SK-N-SH (cell line): ENCODE measurements at regions not wholly inside any gene's neighbourhood (a gene's known extent, or its start where the extent isn't known, plus 50 kb on each side); places are given as distances from the start of the nearest gene placed in this dataset.

Experiments used
- CTCF ChIA-PET: fragments of 300-600, 350-600 bp; formaldehyde crosslinking; extraction: SDS; loops from one replicate; lab custom pipeline; 2021; lab: Yijun Ruan, JAX
- POLR2A ChIA-PET: fragments of 350-600 bp; sonication (Branson Sonifier 250); formaldehyde crosslinking; extraction: SDS; loops from one replicate; lab custom pipeline; 2020; ENCODE audit warnings: antibody characterized with exemption, inconsistent platforms; lab: Yijun Ruan, JAX
- DNase-seq: peaks from one replicate; pipeline ENCODE4 v3.0.0; 2012
- H2AFZ ChIP-seq: fragments of 200-600 bp; sonication (generic); 2 replicates; pipeline ENCODE4 v1.8.1; 2016; ENCODE audit warnings: antibody characterized with exemption, mild to moderate bottlenecking, low read depth
- H3F3A ChIP-seq: fragments of 200-600 bp; sonication (generic); replicated peaks from 2 replicates; pipeline ENCODE3; 2016; ENCODE audit warnings: antibody characterized with exemption, mild to moderate bottlenecking; ENCODE audit not compliant: insufficient read depth
- H3K27ac ChIP-seq, 2 experiments: fragments of 200-500 bp in 1 of 2; fragments of 200-600 bp in 1 of 2; sonication (Bioruptor generic) in 1 of 2; sonication (generic), shearing (Covaris generic) in 1 of 2; 2 replicates each; pipeline versions ENCODE4 v1.5.1 to v1.6.1; 2014 to 2016; ENCODE audit warnings: low read depth in 2 of 2, inconsistent platforms in 1 of 2, low read length in 1 of 2, mild to moderate bottlenecking in 1 of 2, mixed read lengths in 1 of 2
- H3K27me3 ChIP-seq: fragments of 200-600 bp; sonication (generic), shearing (Covaris generic); 2 replicates; pipeline ENCODE4 v1.6.1; 2016; ENCODE audit warnings: mixed run types; ENCODE audit not compliant: insufficient read depth
- H3K36me3 ChIP-seq, 2 experiments: fragments of 200-500 bp in 1 of 2; fragments of 200-600 bp in 1 of 2; sonication (Bioruptor generic) in 1 of 2; sonication (generic) in 1 of 2; replicated peaks in 1 of 2; 2 replicates each; pipeline versions ENCODE3 to v1.5.1; 2014 to 2016; ENCODE audit warnings: low read length in 1 of 2, mild to moderate bottlenecking in 1 of 2; ENCODE audit not compliant: insufficient read depth in 2 of 2, control insufficient read depth in 1 of 2
- H3K4me1 ChIP-seq, 2 experiments: fragments of 200-500 bp in 1 of 2; fragments of 200-600 bp in 1 of 2; sonication (Bioruptor generic) in 1 of 2; sonication (generic), shearing (Covaris generic) in 1 of 2; 2 replicates each; pipeline versions ENCODE4 v1.5.1 to v1.6.1; 2014 to 2016; ENCODE audit warnings: low read depth in 1 of 2, low read length in 1 of 2, mixed run types in 1 of 2; ENCODE audit not compliant: insufficient read depth in 2 of 2, control insufficient read depth in 1 of 2
- H3K4me2 ChIP-seq: fragments of 200-600 bp; sonication (generic), shearing (Covaris generic); 2 replicates; pipeline ENCODE4 v1.6.1; 2017; ENCODE audit warnings: mixed run types
- H3K4me3 ChIP-seq, 2 experiments: fragments of 200-500 bp in 1 of 2; fragments of 200-600 bp in 1 of 2; sonication (Bioruptor generic) in 1 of 2; sonication (generic), shearing (Covaris generic) in 1 of 2; 2 replicates each; pipeline versions ENCODE4 v1.5.1 to v1.8.1; 2014 to 2016; ENCODE audit warnings: low read depth in 2 of 2, inconsistent platforms in 1 of 2, low read length in 1 of 2, mild to moderate bottlenecking in 1 of 2, mixed read lengths in 1 of 2, moderate library complexity in 1 of 2
- H3K79me2 ChIP-seq: fragments of 200-600 bp; sonication (generic); 2 replicates; pipeline ENCODE4 v1.8.1; 2017; ENCODE audit warnings: mild to moderate bottlenecking; ENCODE audit not compliant: insufficient read depth
- H3K9ac ChIP-seq: fragments of 200-600 bp; sonication (generic); 2 replicates; pipeline ENCODE4 v1.6.1; 2017; ENCODE audit warnings: mixed run types
- H3K9me2 ChIP-seq: fragments of 200-600 bp; sonication (generic); 2 replicates; pipeline ENCODE4 v1.6.1; 2017; ENCODE audit warnings: mixed run types
- H3K9me3 ChIP-seq: fragments of 200-600 bp; sonication (generic); 2 replicates; pipeline ENCODE4 v1.6.1; 2017; ENCODE audit warnings: mixed run types, mild to moderate bottlenecking, moderate library complexity
- H4K20me1 ChIP-seq: fragments of 200-600 bp; sonication (generic); 2 replicates; pipeline ENCODE4 v1.6.1; 2017; ENCODE audit warnings: mild to moderate bottlenecking, mixed run types; ENCODE audit not compliant: insufficient read depth
- CHD2 ChIP-seq: fragments of 150-350 bp; IDR thresholded peaks from 2 replicates; pipeline ENCODE4 v1.6.1; 2018; ENCODE audit warnings: low read length; ENCODE audit not compliant: partially characterized antibody
- FOSL2 ChIP-seq: IDR thresholded peaks from 2 replicates; pipeline ENCODE4 v1.4.0; 2012; ENCODE audit warnings: low read depth, mild to moderate bottlenecking, moderate library complexity, borderline replicate concordance
- FOXJ3 ChIP-seq: sonication (generic); formaldehyde crosslinking; IDR thresholded peaks from 2 replicates; pipeline ENCODE4 v1.5.1; 2020; ENCODE audit warnings: mild to moderate bottlenecking, missing genetic modification reagents
- IRF3 ChIP-seq: fragments of 150-350 bp; IDR thresholded peaks from 2 replicates; pipeline ENCODE4 v1.6.1; 2016; ENCODE audit warnings: mild to moderate bottlenecking, low read depth, low read length
- JUND ChIP-seq: IDR thresholded peaks from 2 replicates; pipeline ENCODE4 v1.4.0; 2012
- NRF1 ChIP-seq: IDR thresholded peaks from 2 replicates; pipeline ENCODE4 v1.6.1; 2012; ENCODE audit warnings: low read depth, mild to moderate bottlenecking, low read length
- POLR2AphosphoS5 ChIP-seq: IDR thresholded peaks from 2 replicates; pipeline ENCODE4 v1.6.1; 2012; ENCODE audit warnings: low read depth, low read length
- RAD21 ChIP-seq: IDR thresholded peaks from 2 replicates; pipeline ENCODE4 v1.6.1; 2012; ENCODE audit warnings: mild to moderate bottlenecking, low read length
- REST ChIP-seq: IDR thresholded peaks from 2 replicates; pipeline ENCODE4 v1.6.1; 2012; ENCODE audit warnings: mild to moderate bottlenecking, low read depth, low read length, moderate library complexity
- RFX5 ChIP-seq: IDR thresholded peaks from 2 replicates; pipeline ENCODE4 v1.6.1; 2012; ENCODE audit warnings: mild to moderate bottlenecking, improper control_type of control experiment, low read length
- RXRA ChIP-seq: IDR thresholded peaks from 2 replicates; pipeline ENCODE4 v1.4.0; 2012; ENCODE audit warnings: low read depth, mild to moderate bottlenecking, borderline replicate concordance
- WGBS: methylation state at CpG from one replicate; pipeline ENCODE4 v1.1.6; 2017; ENCODE audit warnings: low lambda C conversion rate; 5-methylcytosine and 5-hydroxymethylcytosine counted together
- TF ChIP-seq, protein P1 (sequence below): fragments of 150-350 bp; IDR thresholded peaks from 2 replicates; pipeline ENCODE4 v1.6.1; 2017; ENCODE audit warnings: antibody characterized with exemption, low read length, low read depth, borderline replicate concordance

- TF ChIP-seq POLR2AphosphoS5 (no peak), NRF1 (no peak), IRF3 (no peak)
Observed at GRCh38 chr1:4032571-4032970, 132.5 kb upstream of the C1orf174 start (continued).

- Histone ChIP-seq H3K9me2 (no peaks in the 10 kb centered on the region), H3K4me2 (no peak overlapping the region), H3K27ac (no peak overlapping the region), H4K20me1 (no peaks in the 10 kb centered on the region), H3K27me3 (no peaks in the 10 kb centered on the region), H2AFZ (no peak overlapping the region), H3K9me3 (no peaks in the 10 kb centered on the region), H3F3A (no peaks in the 10 kb centered on the region), H3K9ac (no peak overlapping the region), H3K4me3 (no peak overlapping the region), H3K36me3 (no peaks in the 10 kb centered on the region), H3K4me1 (no peaks in the 10 kb centered on the region), H3K79me2 (no peaks in the 10 kb centered on the region)
- WGBS, result 54% methylated on average over 13 of the region's 14 CpGs
- DNase-seq, result no peak
- TF ChIP-seq NRF1 (no peak), FOSL2 (no peak), FOXJ3 (no peak), REST (no peak), RXRA (no peak)
- POLR2A ChIA-PET, result no interaction called here
- CTCF ChIA-PET, result no interaction called here
Observed at GRCh38 chr1:4033129-4033676, 133.1 kb upstream of the C1orf174 start.

DNA sequence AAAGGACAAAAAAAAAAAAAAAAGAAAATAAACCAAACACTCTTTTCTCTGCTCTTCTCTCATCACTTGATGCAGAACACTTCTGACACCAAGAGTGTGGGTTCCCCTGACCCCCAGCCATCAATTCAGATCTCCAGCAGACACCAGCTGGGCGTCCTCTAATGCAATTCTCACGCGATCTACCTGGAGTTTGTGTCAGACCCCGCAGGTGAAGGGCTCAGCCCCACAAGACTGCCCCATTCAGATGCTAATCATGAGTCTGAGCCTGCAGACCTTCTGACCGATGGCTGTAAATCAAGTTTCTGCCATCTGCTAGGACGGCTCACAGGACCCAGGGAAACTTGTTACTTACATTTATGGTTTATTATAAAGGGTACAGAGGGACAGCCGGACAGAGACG is 133.6 kb upstream of the C1orf174 start:
- H3K27me3 ChIP-seq, result no peaks in the 10 kb centered on the region
- TF ChIP-seq RFX5 (no peak), CHD2 (no peak), JUND (no peak), RAD21 (no peak)
- TF ChIP-seq, protein P1, sequence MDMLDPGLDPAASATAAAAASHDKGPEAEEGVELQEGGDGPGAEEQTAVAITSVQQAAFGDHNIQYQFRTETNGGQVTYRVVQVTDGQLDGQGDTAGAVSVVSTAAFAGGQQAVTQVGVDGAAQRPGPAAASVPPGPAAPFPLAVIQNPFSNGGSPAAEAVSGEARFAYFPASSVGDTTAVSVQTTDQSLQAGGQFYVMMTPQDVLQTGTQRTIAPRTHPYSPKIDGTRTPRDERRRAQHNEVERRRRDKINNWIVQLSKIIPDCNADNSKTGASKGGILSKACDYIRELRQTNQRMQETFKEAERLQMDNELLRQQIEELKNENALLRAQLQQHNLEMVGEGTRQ, result no peak
- TF ChIP-seq, all 33 proteins: peak for 0
- Histone ChIP-seq H3K9ac (no peak overlapping the region), H3K9me3 (no peaks in the 10 kb centered on the region), H2AFZ (no peak overlapping the region), H3K36me3 (no peaks in the 10 kb centered on the region), H3K4me3 (no peak overlapping the region), H4K20me1 (no peaks in the 10 kb centered on the region), H3K9me2 (no peaks in the 10 kb centered on the region), H3K79me2 (no peaks in the 10 kb centered on the region), H3F3A (no peaks in the 10 kb centered on the region), H3K4me1 (no peaks in the 10 kb centered on the region), H3K27ac (no peak overlapping the region), H3K4me2 (no peak overlapping the region)
- 49% methylated on average over 8 of the region's 8 CpGs for WGBS
- DNase-seq, result no peak
- ChIA-PET CTCF (no interaction called here), POLR2A (no interaction called here)
